NB4 (cell line): ENCODE measurements at regions not wholly inside any gene's neighbourhood (a gene's known extent, or its start where the extent isn't known, plus 50 kb on each side); places are given as distances from the start of the nearest gene placed in this dataset.

Experiments
- CTCF ChIP-seq: IDR thresholded peaks from one replicate; pipeline ENCODE4 v1.5.1; 2012; ENCODE audit warnings: low read depth, low read length
- MYC ChIP-seq: IDR thresholded peaks from 2 replicates; pipeline ENCODE4 v1.6.1; 2011; ENCODE audit warnings: low read depth, low read length
- POLR2A ChIP-seq: IDR thresholded peaks from 2 replicates; pipeline ENCODE4 v1.6.1; 2011; ENCODE audit warnings: mild to moderate bottlenecking; ENCODE audit not compliant: insufficient read length; ENCODE audit errors: extremely low read depth

- TF ChIP-seq CTCF: no peak
- TF ChIP-seq POLR2A: no peak
- TF ChIP-seq MYC: no peak
Measured at GRCh38 chr5:82640916-82641315, 362.8 kb upstream of the RPS23 start.
